ENCODE measurements at regions not wholly inside any gene's neighbourhood (a gene's known extent, or its start where the extent isn't known, plus 50 kb on each side); places are given as distances from the start of the nearest gene placed in this dataset.

- Mint-ChIP-seq H3K4me1 (ENCODE audit: low read depth, unreplicated experiment) (no peaks in the 10 kb centered on the region), H3K9me3 (ENCODE audit: unreplicated experiment) (no peaks in the 10 kb centered on the region), H3K27ac (ENCODE audit: unreplicated experiment) (no peak overlapping the region), H3K36me3 (ENCODE audit: unreplicated experiment) (no peaks in the 10 kb centered on the region), H3K4me3 (ENCODE audit: unreplicated experiment) (no peak overlapping the region), H3K27me3 (ENCODE audit: unreplicated experiment) (no peaks in the 10 kb centered on the region)
- DNase-seq: no peak
- no peak for TF ChIP-seq CTCF (IDR thresholded peaks at IDR 0.05; ENCODE audit: partially characterized antibody, unreplicated experiment)
Observed at GRCh38 chr17:68740555-68741447, 139.6 kb upstream of the FAM20A start.

- peaks cover 1% of the 10 kb centered on the region for H3K9me3 Mint-ChIP-seq (ENCODE audit: unreplicated experiment)
- H3K27ac Mint-ChIP-seq (ENCODE audit: unreplicated experiment): no peak overlapping the region
- peaks cover 8% of the 10 kb centered on the region for H3K36me3 Mint-ChIP-seq (ENCODE audit: unreplicated experiment)
- H3K4me1 Mint-ChIP-seq (ENCODE audit: low read depth, unreplicated experiment): no peaks in the 10 kb centered on the region
- DNase-seq: no peak
- no peak overlapping the region for H3K4me3 Mint-ChIP-seq (ENCODE audit: unreplicated experiment)
- TF ChIP-seq CTCF (IDR thresholded peaks at IDR 0.05; ENCODE audit: partially characterized antibody, unreplicated experiment): no peak
- no peaks in the 10 kb centered on the region for H3K27me3 Mint-ChIP-seq (ENCODE audit: unreplicated experiment)
Observed at GRCh38 chr17:68737761-68738443, 136.7 kb upstream of the FAM20A start.

GRCh38 chr17:68734931-68735330 lies 133.8 kb upstream of the FAM20A start:
- Mint-ChIP-seq H3K27me3 (ENCODE audit: unreplicated experiment) (peaks cover 2% of the 10 kb centered on the region), H3K4me1 (ENCODE audit: low read depth, unreplicated experiment) (peaks cover 2% of the 10 kb centered on the region), H3K9me3 (ENCODE audit: unreplicated experiment) (peaks cover 3% of the 10 kb centered on the region), H3K27ac (ENCODE audit: unreplicated experiment) (no peak overlapping the region), H3K36me3 (ENCODE audit: unreplicated experiment) (peaks cover 12% of the 10 kb centered on the region), H3K4me3 (ENCODE audit: unreplicated experiment) (no peak overlapping the region)
- no peak for TF ChIP-seq CTCF (IDR thresholded peaks at IDR 0.05; ENCODE audit: partially characterized antibody, unreplicated experiment)
- DNase-seq: no peak

- Mint-ChIP-seq H3K4me1 (ENCODE audit: low read depth, unreplicated experiment) (peaks cover 2% of the 10 kb centered on the region), H3K27ac (ENCODE audit: unreplicated experiment) (no peak overlapping the region), H3K36me3 (ENCODE audit: unreplicated experiment) (peaks cover 13% of the 10 kb centered on the region), H3K4me3 (ENCODE audit: unreplicated experiment) (no peak overlapping the region), H3K27me3 (ENCODE audit: unreplicated experiment) (peaks cover 3% of the 10 kb centered on the region), H3K9me3 (ENCODE audit: unreplicated experiment) (peaks cover 4% of the 10 kb centered on the region)
- no peak for DNase-seq
- TF ChIP-seq CTCF (IDR thresholded peaks at IDR 0.05; ENCODE audit: partially characterized antibody, unreplicated experiment): no peak
Observed at GRCh38 chr17:68734187-68734900, 133.2 kb upstream of the FAM20A start.

All from glutamatergic neuron (in vitro differentiated cells).